Erythroblast (primary cell): ENCODE measurements at regions not wholly inside any gene's neighbourhood (a gene's known extent, or its start where the extent isn't known, plus 50 kb on each side); places are given as distances from the start of the nearest gene placed in this dataset.

ENCODE experiments used
- GATA1 ChIP-seq: IDR thresholded peaks from 2 replicates; pipeline ENCODE4 v1.6.1; 2011; ENCODE audit warnings: low read depth, mild to moderate bottlenecking, control low read depth, low read length, moderate library complexity
- POLR2A ChIP-seq: IDR thresholded peaks from 2 replicates; pipeline ENCODE4 v1.6.1; 2011; ENCODE audit warnings: mild to moderate bottlenecking, low read length

DNA sequence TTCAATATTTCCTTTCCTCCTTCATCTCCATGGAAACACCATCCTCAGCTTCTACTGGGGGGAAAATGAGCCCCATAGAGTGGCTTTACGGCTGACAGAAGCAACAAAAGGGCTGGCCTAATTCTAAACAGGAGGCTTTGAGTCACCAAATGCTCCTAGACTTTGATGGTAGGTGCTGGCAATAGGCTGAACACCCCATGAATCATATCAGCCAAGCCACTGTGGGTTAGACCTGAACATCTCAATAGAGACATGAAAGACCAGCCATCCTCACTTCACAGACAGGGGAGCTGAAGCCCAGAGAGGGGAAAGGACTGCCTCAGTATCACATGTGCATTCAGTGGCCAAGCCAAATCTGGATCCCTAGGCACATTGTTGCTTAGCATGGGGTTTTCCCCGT lies 107.6 kb downstream of the AMER1 start:
- TF ChIP-seq POLR2A (no peak), GATA1 (no peak)
